HG03060 (cell line): ENCODE measurements at regions not wholly inside any gene's neighbourhood (a gene's known extent, or its start where the extent isn't known, plus 50 kb on each side); places are given as distances from the start of the nearest gene placed in this dataset.

Experiments
- ATAC-seq: cut with Tn5 transposase; IDR thresholded peaks from one replicate; pipeline ENCODE4 v1.9.1; 2021; ENCODE audit warnings: low read depth, moderate number of reproducible peaks; ENCODE audit not compliant: unreplicated experiment

DNA sequence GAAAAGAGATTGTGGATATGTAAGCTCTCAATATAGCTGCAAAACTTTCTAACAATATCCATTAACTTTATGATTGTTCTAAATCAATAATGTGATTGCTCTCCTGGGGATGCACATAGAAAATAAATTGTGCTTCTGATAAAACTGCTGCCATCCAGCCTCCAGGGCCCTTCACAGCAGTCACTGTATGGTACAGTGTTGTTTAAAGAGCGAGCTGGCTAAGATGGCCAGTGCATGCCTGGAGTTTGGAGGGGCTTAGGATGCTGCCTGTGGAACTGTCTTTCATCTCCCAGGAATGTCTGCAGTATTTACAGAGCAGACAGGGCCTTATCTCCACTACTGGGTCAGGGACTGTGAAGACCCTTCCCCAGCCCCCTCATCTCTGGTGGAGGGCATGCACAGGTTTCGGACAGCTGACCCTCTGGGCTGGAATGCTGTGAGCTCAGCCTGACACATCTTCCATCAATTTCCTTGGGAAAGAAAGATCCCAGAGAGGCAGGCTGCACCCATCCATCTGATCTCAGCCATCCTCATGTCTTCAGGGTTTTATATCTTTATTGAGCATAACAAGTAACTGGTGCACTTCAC, 137.0 kb downstream of the PLPP3 start:
- no peak for ATAC-seq

DNA sequence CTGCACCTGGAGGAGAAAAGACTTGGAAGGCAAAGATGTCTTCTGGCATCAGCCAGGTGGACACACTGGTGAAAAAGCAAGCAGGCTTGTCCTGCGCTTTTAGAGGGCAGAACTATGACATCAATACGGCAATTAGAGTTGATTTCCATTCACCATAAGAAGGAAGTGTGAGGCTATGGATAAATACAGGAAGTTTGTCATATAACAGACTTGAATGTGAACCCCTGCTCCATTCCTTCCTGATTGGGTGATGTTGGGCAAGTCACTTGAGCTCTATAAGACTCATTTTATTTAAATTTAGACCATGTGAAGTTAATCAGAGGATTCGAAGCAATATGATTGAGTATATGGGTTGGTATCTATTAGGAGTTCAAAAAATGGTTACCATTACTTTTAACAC, 137.8 kb downstream of the PLPP3 start:
- ATAC-seq = no peak

DNA sequence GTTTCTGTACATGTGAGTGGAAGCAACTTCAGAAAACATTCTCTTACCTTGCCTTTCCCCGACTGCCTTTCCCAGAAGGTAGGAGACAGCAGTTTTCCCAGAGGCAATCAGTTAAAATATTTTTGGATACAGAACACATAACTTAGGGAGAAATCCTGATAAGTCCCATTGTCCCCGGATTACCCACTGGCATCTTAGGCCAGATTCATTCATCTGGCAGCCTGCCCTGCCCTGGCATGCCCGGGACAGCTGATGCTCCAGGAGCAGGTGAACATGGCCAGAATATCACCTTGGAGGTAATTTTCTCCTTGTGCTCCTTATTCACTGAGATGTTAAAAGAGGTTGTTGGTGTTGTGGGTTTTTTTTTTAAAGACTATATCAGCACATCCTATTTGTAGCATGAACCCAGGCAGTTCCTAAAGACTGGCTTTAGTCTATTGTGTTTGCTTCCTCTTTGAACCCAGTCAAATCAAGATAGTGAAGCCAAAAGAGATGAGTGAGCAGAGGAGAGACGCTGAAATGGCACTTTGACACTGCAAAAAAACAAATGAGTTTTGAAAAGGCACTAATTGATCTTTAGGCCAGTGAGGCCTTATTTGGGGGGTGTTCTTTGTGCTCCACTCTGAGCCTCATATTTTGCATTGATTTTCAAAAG, 139.6 kb downstream of the PLPP3 start:
- ATAC-seq = no peak

DNA sequence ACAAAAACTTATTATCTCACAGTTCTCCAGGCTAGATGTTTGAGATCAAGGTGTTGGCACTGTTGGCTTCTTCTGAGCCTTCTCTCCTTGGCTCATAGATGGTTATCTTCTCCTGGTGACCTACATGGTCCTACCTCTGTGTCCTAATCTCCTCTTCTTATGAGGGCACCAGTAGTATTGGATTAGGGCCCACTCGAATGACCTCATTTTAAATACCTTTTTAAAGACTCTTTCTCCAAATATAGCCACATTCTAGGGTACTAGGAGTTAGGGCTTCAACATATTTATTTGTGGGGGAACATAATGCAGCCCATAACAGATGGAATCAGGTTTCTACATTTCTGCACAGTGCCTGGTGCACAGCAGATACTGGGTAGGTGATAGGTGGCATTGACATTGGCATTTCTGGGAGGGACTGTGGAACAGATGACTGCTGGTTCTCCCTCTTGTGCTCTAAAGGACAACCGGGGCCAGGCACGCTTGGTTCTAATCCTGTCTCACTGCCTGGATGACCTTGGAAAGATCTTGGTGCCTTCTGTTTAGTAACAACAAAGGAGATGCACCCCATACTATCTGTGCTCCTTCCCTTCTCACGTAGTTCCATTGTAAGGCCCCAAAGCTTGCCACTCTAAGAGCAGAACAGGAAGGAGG, 140.3 kb downstream of the PLPP3 start:
- ATAC-seq = no peak

DNA sequence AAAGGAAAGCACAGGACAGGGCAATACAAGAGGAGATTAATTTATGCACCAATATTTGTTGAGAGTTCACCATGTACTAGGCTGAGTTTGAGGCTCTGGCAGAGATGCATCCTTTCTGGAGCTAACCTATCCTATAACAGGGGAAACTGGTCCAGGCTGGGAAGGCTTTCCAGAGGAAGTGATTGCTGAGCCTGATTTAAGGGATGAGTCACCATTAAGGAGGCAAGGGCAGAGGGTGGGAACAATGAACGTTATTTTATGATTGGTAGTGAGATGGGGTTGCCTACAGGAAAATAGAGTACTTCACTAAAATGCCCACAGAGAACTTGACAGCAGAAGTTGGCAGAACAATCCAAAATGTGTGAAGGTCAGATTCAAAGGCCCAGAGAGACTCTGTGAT, 141.4 kb downstream of the PLPP3 start:
- no peak for ATAC-seq

DNA sequence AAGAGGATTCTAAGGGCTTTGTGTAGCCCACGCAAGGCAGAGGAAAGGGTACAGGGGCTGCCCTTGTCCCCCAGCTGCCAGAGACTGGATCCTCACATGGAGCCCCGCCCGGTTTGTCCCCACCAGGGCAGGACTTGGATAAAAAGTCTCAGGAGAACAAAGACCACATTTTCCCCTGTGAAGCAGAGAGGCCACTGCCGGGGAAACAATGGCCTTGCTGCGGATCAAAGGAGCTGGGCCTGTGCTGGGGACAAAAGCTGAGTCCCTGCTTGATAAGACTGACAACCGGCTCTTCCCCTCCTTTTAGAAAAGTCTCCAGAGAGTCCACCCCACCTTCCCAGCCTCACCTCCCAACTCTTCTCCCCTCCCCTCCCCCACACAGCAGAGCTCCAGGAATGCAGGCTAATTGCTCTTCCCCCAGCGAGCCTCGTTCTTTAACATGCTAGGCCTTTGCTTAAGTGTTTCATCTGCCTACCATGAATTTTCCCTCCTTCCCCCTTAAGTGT, 142.4 kb downstream of the PLPP3 start:
- no peak for ATAC-seq

DNA sequence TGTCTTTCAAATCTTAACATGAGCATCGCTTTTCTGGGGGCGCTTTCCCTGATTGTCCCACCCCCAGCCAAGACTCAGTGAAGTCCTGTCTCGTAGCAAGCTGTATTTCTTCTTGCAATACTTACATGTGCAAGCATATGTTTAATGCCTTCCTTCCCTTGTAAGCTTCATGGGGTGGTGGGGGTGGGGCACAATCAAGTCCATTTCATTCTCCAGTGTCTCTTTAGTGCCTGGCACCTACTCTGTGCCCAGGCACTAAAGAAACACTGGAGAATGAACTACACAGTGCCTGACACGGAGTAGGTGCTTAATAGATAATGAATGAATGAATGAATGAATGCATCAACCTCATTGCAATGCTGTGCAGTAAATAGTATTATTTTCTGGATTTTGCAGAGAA, 143.1 kb downstream of the PLPP3 start:
- no peak for ATAC-seq

DNA sequence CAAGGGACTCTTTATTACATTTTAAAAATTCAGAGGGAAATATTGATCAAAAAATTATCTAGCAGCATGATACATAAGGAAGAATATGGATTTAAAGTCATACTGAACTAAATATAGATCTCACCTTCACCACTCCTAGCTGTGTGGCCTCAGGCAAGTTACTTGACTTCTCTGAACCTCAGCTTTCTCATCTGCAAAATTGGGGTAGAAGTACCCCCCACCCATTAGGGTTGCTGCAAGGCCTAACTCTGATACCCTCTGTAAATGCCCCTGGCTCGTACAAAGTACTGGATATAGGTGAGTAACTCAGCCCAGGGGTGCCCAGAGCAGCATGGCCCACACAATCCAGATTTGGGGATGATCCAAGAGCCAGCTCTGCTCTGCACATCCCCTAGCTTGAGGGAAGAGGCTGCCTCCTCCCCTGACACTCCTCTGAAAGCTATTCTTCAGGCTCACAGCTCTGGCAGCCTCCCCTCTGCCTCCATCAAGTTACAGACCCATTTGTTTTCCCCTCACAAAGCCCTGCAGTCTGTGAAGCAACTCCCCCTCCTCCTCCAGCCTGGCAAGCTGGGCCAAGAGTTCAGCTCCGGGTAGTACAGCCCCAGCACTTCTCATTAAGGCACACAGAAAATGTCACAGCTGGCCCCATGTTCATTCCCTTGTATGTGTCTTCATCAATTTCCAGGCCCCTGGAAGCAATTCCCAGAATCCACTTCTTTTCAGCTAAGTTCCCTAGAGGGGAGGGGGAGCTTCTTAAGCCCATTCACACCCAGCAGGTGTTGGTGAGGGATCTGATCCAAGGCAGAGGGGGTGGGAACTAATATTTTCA, 143.7 kb downstream of the PLPP3 start:
- no peak for ATAC-seq

DNA sequence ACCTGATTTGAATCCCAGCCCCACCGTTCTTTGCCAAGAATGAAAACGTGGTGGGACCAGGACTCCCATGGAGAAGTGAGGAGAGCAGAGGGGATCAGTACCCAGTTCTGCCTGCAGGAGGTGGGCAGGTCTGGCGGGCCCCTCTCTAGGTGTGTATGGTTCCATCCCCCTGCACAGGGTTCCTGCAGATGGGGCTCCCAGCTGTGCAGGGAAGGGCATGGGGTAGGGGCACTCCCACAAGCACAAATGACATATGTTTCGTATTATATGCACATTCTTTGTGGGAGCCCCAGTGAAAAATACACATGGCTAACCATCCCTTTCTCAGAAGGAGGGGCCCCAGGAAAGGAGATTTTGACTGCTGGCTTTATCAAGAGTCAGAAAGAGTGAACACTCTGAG, 144.6 kb downstream of the PLPP3 start:
- no peak for ATAC-seq

DNA sequence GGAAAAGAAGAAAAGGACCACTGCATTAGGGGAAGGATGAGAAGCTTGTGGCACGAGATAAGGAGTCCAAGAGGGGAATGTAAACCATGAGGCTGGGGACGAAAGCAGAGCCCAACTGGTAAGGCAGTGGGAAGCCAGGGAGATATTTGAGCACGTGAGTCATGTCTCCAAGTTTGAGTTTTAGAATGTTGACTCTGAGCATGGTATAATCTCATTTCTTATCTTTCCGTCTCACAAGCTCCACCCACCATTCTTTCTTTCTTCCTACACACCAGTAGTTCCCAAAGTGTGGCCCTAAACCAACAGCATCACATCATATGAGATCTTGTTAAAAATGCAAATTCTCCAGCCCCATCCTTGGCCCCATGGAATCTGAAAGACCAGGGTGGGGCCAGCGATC, 145.3 kb downstream of the PLPP3 start:
- no peak for ATAC-seq

DNA sequence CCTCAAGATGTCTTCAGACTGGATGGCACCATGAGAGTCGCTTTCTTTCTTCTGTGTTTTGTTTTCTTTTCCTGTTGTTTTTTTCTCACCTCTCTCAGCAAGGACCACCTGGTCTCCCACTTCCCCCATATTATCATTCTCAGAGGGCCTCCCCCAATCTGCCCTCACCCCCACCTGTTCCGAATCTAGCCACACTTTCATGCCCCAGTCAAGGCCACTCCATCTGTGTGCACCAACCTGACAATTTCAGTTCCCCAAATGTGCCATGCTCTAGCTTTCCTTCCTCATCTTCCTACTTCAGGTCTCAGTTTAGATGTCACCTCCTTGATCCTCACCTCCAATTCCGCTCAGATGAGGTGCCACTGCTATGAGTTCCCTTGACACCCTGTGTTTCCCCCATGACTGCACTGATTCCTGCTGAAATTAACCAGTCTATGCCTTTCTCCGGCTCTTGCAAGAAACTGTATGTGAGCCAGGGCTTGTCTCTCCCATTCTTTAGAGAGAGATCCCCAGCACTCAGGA, 146.2 kb downstream of the PLPP3 start:
- no peak for ATAC-seq

DNA sequence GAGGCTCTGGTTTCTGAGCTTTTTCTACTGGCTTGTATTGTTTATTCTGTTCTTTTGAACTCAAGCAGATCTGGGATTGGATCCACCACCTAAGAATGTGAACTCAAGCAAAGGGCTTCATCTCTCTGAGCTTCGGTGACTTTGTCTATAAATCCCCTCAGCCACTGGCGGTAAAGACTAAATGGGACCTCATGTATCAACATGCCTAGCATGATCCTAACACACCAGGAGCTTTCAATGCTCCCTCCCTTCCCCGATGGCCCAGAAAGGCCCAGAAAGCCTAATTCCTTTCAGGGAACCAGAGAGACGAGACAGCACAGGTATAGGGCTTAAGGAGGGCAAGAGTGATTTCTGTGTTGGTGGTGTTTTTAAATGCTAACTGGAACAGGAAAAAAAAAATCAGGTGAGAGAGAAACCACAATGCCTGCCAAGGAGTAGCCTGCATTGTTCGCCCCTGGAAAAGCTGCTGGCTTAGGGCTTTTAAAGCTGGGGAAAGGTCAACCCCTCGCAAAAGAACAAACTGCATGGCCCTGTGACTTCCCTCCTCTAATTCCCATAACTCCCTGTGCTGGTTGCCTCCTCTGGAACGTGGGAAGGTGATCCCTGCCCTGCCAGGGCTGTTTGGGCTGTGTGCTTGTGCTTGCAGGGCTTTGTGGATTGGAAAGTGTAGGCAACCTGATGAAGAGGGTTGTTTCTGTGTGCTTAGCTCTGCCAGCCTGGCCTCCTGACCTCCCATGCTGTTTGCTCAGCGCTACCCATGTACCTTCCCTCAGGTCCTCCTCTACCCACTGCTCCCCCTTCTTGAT, 147.0 kb downstream of the PLPP3 start:
- no peak for ATAC-seq

DNA sequence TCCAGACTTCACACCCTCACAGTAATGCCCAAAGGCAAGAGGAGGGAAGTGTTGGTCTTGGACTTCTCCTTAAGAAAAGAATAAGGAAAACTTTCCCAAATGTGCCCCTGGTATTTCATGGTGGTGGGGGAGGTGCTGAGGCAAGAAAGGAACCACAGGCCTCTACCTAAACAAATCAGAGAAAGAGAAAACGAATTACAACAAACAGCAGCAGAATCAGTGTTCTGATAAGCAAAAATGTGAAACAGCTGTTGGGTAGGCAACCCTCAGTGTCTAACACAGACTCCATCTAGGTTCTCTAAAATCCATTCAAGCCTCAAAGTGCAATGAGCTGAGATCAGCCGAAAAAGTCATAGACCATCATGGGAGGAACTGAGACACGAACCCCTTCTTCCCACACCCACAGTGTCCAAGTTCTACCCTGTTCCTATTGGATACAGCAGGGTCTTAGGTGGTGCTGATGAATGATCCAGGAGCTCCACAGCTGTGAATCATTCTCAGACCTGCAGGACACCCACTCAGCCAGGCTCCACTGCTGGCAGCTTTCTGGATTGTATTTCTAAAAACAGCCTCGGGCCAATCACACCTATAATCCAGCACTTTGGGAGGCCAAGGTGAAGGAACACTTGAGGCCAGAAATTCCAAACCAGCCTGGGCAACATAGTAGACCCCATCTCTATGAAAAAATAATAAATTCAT, 149.1 kb downstream of the PLPP3 start:
- ATAC-seq = no peak

DNA sequence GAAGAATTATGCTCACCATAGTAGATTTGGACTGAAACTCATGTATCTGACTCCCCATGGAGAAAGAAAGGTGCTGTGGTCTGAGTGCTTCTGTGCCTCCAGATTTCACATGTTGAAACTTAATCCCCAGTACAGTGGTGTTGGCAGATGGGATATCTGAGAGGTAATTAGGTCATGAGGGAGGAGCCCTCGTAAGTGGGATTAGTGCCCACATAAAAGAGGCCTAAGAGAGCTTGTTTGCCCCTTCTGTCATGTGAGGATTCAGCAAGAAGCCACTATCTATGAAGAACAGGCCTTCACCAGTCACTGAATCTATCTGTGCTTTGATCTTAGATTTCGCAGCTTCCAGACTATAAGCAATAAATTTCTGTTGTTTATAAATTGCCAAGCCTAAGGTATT, 150.1 kb downstream of the PLPP3 start:
- ATAC-seq = no peak

DNA sequence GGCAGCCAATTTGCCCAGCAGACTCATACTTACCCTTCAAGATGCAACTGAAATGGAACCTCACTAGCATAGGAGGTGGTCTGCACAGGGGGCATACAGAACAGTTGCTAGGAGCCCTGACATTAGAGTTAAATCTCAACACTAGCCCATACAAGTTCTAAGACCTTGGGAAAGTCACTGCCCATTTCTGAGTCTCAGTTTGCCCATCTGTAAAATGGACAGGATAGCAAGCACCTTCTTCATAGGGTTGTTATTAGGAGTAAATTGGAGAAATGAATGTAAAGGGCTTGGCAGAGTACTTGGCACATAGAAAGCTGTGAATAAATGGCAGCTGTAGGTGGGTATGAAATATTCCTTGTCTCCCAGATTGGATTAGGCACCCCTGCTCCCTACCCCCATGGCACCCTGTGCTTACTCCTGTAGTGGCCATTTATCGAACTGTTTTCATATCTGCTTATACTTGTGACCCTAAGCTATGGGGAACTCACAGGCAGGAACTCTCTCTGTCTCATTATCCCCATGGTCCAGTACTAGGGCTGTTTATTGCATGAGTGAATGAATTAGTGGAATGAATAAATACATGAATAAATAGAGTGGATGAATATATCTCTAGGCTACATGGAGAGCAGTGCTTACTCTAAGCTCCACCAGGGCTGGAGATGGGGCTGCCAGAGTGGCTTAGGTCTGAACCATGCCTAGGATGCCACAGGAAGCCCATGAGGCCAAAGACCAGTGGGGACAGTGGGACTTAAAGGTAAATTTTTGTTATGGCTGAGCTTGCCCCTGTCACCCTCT, 152.6 kb downstream of the PLPP3 start:
- ATAC-seq = no peak

DNA sequence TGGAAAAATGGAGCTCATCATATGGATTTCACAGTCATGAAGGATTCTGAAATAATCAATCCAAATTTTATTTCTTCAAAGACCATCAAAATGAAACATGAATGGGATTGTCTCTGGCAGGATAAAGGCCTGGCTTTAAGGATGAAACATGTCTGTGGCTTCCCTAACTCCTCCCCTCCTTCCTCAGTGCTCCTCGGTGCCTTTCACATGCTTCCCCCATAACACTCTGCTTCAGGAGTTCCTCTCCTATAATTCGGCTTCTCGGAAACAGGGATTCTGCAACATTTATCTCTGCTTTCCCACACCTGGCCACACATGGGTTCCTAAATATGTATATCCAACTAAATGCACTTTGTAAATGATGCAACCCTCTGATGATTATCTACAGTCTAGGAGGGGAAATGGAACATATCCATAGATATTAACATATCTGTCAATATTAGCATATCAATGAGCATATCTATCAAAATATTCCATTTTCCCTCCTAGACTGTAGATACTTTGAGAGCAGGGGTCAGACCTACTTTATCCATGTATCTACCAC, 153.8 kb downstream of the PLPP3 start:
- no peak for ATAC-seq

DNA sequence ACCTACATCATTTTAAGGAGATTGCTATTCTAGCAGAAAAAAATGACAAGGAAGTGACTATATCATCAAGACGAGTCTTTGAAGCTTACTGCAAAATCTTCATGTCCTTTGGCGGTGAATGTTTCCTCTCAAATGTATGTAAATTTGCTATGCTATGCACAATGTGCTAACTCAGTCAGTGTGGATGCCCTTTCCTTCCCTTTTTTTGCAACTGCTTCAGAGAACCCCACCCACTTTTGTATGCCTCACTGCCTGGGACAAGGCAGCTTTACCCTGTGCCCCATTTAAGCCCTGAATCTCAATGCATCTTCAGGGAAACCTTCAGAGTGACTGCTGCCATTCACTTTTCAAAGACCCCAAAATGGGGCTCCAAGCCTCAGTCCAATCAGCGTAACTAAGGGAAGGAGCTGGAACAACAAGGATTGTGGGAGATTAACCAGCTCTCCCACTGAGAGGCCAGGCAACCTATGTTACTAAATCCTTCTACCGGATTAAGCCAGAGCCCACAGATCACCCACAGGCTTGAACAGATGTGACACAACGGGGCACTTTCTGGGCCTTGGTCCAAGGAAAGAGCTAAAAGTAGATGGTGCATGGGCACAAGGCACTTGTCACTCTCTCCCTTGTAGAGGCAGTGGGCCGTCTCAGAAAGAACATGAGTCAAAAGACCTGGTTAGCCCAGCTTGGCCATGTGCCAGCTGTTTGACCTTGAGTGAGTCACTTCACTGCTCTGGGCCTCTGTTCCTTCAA, 154.4 kb downstream of the PLPP3 start:
- no peak for ATAC-seq

DNA sequence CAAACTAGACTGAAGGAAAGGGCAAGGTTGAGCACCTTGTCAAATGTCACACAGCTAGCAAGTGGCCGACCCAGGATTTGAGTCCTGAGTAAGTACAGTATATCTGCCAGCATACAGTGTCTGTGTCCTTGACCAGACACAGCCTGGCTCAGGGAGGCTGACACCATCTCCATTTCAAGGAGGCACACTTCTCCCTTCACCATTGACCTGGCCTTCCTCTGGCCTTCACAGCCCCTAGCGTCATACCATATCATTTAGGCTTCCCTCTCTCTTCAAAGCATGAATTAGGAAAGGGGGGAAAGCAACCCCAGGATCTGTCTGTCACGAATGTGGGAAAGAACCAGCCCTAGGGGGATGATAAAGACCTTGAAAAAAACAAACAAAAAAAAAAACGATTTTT, 155.6 kb downstream of the PLPP3 start:
- ATAC-seq = no peak
